OCI-LY7 (cell line): ENCODE measurements at regions not wholly inside any gene's neighbourhood (a gene's known extent, or its start where the extent isn't known, plus 50 kb on each side); places are given as distances from the start of the nearest gene placed in this dataset.

ENCODE experiments used
- BruUV-seq: library from RNA; stranded (reverse); fragments of 400-500 nt; replicated peaks from 2 replicates; lab custom pipeline; 2021; lab: Mats Ljungman, UMichigan
- CTCF ChIA-PET: fragments of 300-600 bp; sonication (Branson Sonifier 250); formaldehyde crosslinking; loops from one replicate; lab custom pipeline; 2022; ENCODE audit warnings: antibody characterized with exemption; ENCODE audit not compliant: unreplicated experiment; lab: Charles Lee
- POLR2A ChIA-PET: fragments of 300-600 bp; sonication (Branson Sonifier 250); formaldehyde crosslinking; loops from one replicate; lab custom pipeline; 2022; ENCODE audit warnings: antibody characterized with exemption; lab: Charles Lee
- DNase-seq: peaks from one replicate; pipeline ENCODE4 v3.0.0-alpha.2; 2015; ENCODE audit warnings: low spot score
- H2AFZ ChIP-seq: fragments of 200-600 bp; sonication (generic), shearing (Covaris generic); 2 replicates; pipeline ENCODE4 v1.6.1; 2014; ENCODE audit warnings: mild to moderate bottlenecking, antibody characterized with exemption, low read length, moderate library complexity
- H3K27ac ChIP-seq: fragments of 200-600 bp; sonication (generic); 2 replicates; pipeline ENCODE4 v1.5.1; 2014; ENCODE audit warnings: mixed run types, low read depth, mild to moderate bottlenecking, moderate library complexity, low read length, inconsistent platforms; ENCODE audit not compliant: poor library complexity, severe bottlenecking
- H3K36me3 ChIP-seq: fragments of 200-600 bp; sonication (generic); 2 replicates; pipeline ENCODE4 v1.6.1; 2014; ENCODE audit warnings: mild to moderate bottlenecking, antibody characterized with exemption, low read length, moderate library complexity, mixed read lengths; ENCODE audit not compliant: insufficient read depth
- H3K4me1 ChIP-seq: fragments of 200-600 bp; sonication (generic); 2 replicates; pipeline ENCODE4 v1.5.1; 2014; ENCODE audit warnings: mild to moderate bottlenecking, low read length; ENCODE audit not compliant: insufficient read depth, poor library complexity, severe bottlenecking
- H3K4me2 ChIP-seq: fragments of 200-600 bp; sonication (generic); 2 replicates; pipeline ENCODE4 v1.6.1; 2014; ENCODE audit warnings: mild to moderate bottlenecking, low read length
- H3K4me3 ChIP-seq: fragments of 200-600 bp; sonication (generic); 2 replicates; pipeline ENCODE4 v1.5.1; 2014; ENCODE audit warnings: mild to moderate bottlenecking, low read depth, low read length; ENCODE audit not compliant: poor library complexity, severe bottlenecking
- H3K79me2 ChIP-seq: fragments of 200-600 bp; sonication (generic); 2 replicates; pipeline ENCODE4 v1.6.1; 2016; ENCODE audit warnings: low read depth, mild to moderate bottlenecking, low read length, moderate library complexity, mixed read lengths; ENCODE audit not compliant: insufficient read depth
- H3K9me2 ChIP-seq: fragments of 200-600 bp; sonication (generic); 2 replicates; pipeline ENCODE4 v1.6.1; 2016; ENCODE audit warnings: mild to moderate bottlenecking, low read length, mixed read lengths; ENCODE audit not compliant: insufficient read depth
- H3K9me3 ChIP-seq: fragments of 200-600 bp; sonication (generic); 2 replicates; pipeline ENCODE4 v1.6.1; 2014; ENCODE audit warnings: mild to moderate bottlenecking, mixed run types, low read length, mixed read lengths
- H4K20me1 ChIP-seq: fragments of 200-600 bp; sonication (generic); 2 replicates; pipeline ENCODE4 v1.6.1; 2014; ENCODE audit warnings: mild to moderate bottlenecking, antibody characterized with exemption, low read length, moderate library complexity, mixed read lengths; ENCODE audit not compliant: insufficient read depth
- CTCF ChIP-seq: fragments of 200-600 bp; sonication (generic); conservative IDR thresholded peaks from 2 replicates; pipeline ENCODE4 v1.5.1; 2014; ENCODE audit warnings: mild to moderate bottlenecking, antibody characterized with exemption, low read length, moderate library complexity, mixed read lengths
- EZH2phosphoT487 ChIP-seq: fragments of 200-600 bp; sonication (generic); IDR thresholded peaks from 2 replicates; pipeline ENCODE4 v1.6.1; 2018; ENCODE audit warnings: low read depth, borderline replicate concordance, mild to moderate bottlenecking, mixed run types, antibody characterized with exemption, low read length, moderate library complexity, mixed read lengths
- intact Hi-C: fragments of 100-400 bp; cut with micrococcal nuclease; formaldehyde crosslinking; loops from one replicate; pipeline ENCODE4 v1.10.0; 2022; ENCODE audit not compliant: unreplicated experiment

GRCh38 chr1:233445737-233446136 lies 118.2 kb downstream of the MAP3K21 start:
- H3K79me2 ChIP-seq, result no peaks in the 10 kb centered on the region
- no peak overlapping the region for H3K4me3 ChIP-seq
- no peak for DNase-seq
- no peak overlapping the region for H3K4me2 ChIP-seq
- H3K9me2 ChIP-seq, result no peaks in the 10 kb centered on the region
- H4K20me1 ChIP-seq, result no peaks in the 10 kb centered on the region
- no peaks in the 10 kb centered on the region for H3K4me1 ChIP-seq
- H3K27ac ChIP-seq, result no peak overlapping the region
- intact Hi-C loops, result no loop called here
- BruUV-seq, result no TSS peak
- H3K9me3 ChIP-seq, result no peaks in the 10 kb centered on the region
- CTCF ChIA-PET, result no interaction called here
- POLR2A ChIA-PET, result interaction anchor here (1.1 kb wide), 1 partner anchor 9 kb away, joined by 3 read pairs; no protein-coding TSS in a partner anchor
- H2AFZ ChIP-seq, result no peak overlapping the region
- TF ChIP-seq EZH2phosphoT487, result no peak
- TF ChIP-seq CTCF, result no peak
- no peaks in the 10 kb centered on the region for H3K36me3 ChIP-seq

- no peak overlapping the region for H3K27ac ChIP-seq
- BruUV-seq, result no TSS peak
- CTCF ChIA-PET, result no interaction called here
- H3K4me3 ChIP-seq, result no peak overlapping the region
- TF ChIP-seq CTCF, result no peak
- no peak for TF ChIP-seq EZH2phosphoT487
- H3K9me2 ChIP-seq, result no peaks in the 10 kb centered on the region
- no peak overlapping the region for H3K4me2 ChIP-seq
- intact Hi-C loops, result no loop called here
- POLR2A ChIA-PET, result no interaction called here
- H4K20me1 ChIP-seq, result no peaks in the 10 kb centered on the region
- no peaks in the 10 kb centered on the region for H3K4me1 ChIP-seq
- no peaks in the 10 kb centered on the region for H3K36me3 ChIP-seq
- H2AFZ ChIP-seq, result no peak overlapping the region
- DNase-seq, result no peak
- H3K79me2 ChIP-seq, result no peaks in the 10 kb centered on the region
- no peaks in the 10 kb centered on the region for H3K9me3 ChIP-seq
These were observed 119.4 kb downstream of the MAP3K21 start for GRCh38 chr1:233446935-233447334.

- no peaks in the 10 kb centered on the region for H3K4me1 ChIP-seq
- no peak overlapping the region for H2AFZ ChIP-seq
- H3K4me2 ChIP-seq, result no peak overlapping the region
- no peaks in the 10 kb centered on the region for H3K9me2 ChIP-seq
- no peaks in the 10 kb centered on the region for H4K20me1 ChIP-seq
- no peaks in the 10 kb centered on the region for H3K36me3 ChIP-seq
- no peak overlapping the region for H3K27ac ChIP-seq
- no peaks in the 10 kb centered on the region for H3K79me2 ChIP-seq
- ChIA-PET CTCF (no interaction called here), POLR2A (interaction anchor here (0.6 to 1.1 kb wide), 2 partner anchors 8 to 67 kb away, joined by 3 to 6 read pairs; no protein-coding TSS in a partner anchor)
- no peak overlapping the region for H3K4me3 ChIP-seq
- no peaks in the 10 kb centered on the region for H3K9me3 ChIP-seq
- BruUV-seq, result no TSS peak
- no peak for TF ChIP-seq EZH2phosphoT487
- no peak for TF ChIP-seq CTCF
- intact Hi-C loops, result no loop called here
- DNase-seq, result no peak
These were observed 120.7 kb downstream of the MAP3K21 start for GRCh38 chr1:233448109-233448689.
